ENCODE measurements at regions not wholly inside any gene's neighbourhood (a gene's known extent, or its start where the extent isn't known, plus 50 kb on each side); places are given as distances from the start of the nearest gene placed in this dataset.
A peak's percentile ranks its signal among the peaks of the same experiment; 100 is the strongest.

DNA sequence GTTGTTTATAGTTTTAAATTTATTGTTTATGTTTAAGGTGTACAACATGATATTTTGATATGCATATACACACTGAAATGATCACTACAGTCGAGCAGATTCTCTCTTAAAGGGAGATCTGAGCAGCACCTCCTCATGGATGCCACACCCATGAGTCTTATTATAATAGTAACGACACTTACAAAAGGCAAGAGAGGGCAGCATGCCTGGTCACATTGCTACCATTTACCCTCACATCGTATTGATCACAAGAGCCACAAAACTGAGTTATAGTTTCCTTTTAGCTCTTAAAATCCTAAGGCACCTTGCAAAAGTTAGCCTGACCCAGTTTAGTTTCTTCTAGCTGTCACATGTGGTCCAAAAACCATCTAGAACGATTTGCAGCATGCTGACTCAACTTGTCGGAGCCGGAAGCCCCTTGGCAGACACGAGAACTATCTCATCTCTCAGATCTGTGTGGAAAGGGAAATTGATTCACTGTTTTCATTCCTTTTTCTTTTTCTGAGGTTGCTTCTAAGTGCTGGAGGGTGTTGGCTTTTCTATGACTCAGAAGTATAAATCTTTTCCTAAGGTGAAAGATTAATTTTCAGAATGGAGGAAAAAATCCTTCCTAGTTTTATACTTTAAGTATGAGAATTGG, 85.3 kb downstream of the CDC42EP3 start:
- no peak for DNase-seq
- Histone ChIP-seq H3K4me3 (ENCODE audit: low read depth, low read length) (no peak overlapping the region), H3K27ac (no peak overlapping the region), H3K27me3 (ENCODE audit: insufficient read depth, low read depth, severe bottlenecking) (no peaks in the 10 kb centered on the region), H3K36me3 (no peaks in the 10 kb centered on the region), H3K9me3 (ENCODE audit: severe bottlenecking) (no peaks in the 10 kb centered on the region)
- TF ChIP-seq, protein P1, sequence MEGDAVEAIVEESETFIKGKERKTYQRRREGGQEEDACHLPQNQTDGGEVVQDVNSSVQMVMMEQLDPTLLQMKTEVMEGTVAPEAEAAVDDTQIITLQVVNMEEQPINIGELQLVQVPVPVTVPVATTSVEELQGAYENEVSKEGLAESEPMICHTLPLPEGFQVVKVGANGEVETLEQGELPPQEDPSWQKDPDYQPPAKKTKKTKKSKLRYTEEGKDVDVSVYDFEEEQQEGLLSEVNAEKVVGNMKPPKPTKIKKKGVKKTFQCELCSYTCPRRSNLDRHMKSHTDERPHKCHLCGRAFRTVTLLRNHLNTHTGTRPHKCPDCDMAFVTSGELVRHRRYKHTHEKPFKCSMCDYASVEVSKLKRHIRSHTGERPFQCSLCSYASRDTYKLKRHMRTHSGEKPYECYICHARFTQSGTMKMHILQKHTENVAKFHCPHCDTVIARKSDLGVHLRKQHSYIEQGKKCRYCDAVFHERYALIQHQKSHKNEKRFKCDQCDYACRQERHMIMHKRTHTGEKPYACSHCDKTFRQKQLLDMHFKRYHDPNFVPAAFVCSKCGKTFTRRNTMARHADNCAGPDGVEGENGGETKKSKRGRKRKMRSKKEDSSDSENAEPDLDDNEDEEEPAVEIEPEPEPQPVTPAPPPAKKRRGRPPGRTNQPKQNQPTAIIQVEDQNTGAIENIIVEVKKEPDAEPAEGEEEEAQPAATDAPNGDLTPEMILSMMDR (IDR thresholded peaks at IDR 0.05; ENCODE audit: low read depth, low read length), result no peak

DNA sequence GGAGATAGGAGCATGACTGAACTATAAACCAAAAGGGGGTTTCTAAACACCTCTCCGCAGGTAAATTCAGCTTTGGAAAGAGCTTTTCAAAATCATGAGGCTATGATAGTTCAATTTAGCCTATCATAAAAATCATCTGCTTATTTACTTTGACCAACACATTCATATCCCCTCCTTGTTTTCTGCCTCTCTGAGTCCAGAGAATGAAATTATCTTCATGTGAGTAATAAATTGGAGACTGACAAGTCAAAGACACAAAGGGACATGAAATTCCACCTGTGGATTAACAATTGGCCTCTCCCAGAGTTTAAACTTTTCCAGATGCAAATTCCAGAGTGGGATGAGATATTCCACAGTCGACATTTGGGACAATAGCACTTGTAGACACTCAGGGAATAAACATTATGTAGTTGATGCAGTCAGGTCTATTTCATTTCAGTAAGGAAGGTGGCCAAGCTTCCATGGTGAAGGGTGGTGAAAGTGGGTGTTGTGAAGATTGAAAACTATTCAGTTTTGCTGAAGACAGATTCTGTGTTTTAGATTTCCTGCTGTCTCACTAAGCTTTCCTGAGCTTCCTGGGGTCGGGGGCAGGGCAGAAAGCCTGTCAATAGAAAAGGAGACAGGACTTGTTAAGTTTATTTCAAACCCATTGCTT, 84.7 kb downstream of the CDC42EP3 start:
- Histone ChIP-seq H3K36me3 (no peaks in the 10 kb centered on the region), H3K9me3 (ENCODE audit: severe bottlenecking) (no peaks in the 10 kb centered on the region), H3K4me3 (ENCODE audit: low read depth, low read length) (no peak overlapping the region), H3K27ac (no peak overlapping the region), H3K27me3 (ENCODE audit: insufficient read depth, low read depth, severe bottlenecking) (no peaks in the 10 kb centered on the region)
- TF ChIP-seq, protein P1 (IDR thresholded peaks at IDR 0.05; ENCODE audit: low read depth, low read length), result no peak
- peak; percentile 53 for DNase-seq

- Histone ChIP-seq H3K9me3 (ENCODE audit: severe bottlenecking) (no peaks in the 10 kb centered on the region), H3K27me3 (ENCODE audit: insufficient read depth, low read depth, severe bottlenecking) (no peaks in the 10 kb centered on the region), H3K36me3 (no peaks in the 10 kb centered on the region), H3K27ac (peak overlapping the region; percentile 12), H3K4me3 (ENCODE audit: low read depth, low read length) (no peak overlapping the region)
- no peak for DNase-seq
- TF ChIP-seq, protein P1 (IDR thresholded peaks at IDR 0.05; ENCODE audit: low read depth, low read length), result no peak
Measured at GRCh38 chr2:37587817-37588216, 83.6 kb downstream of the CDC42EP3 start.

- Histone ChIP-seq H3K36me3 (no peaks in the 10 kb centered on the region), H3K4me3 (ENCODE audit: low read depth, low read length) (no peak overlapping the region), H3K27me3 (ENCODE audit: insufficient read depth, low read depth, severe bottlenecking) (no peaks in the 10 kb centered on the region), H3K27ac (peak overlapping the region; percentile 52), H3K9me3 (ENCODE audit: severe bottlenecking) (no peaks in the 10 kb centered on the region)
- TF ChIP-seq, protein P1 (IDR thresholded peaks at IDR 0.05; ENCODE audit: low read depth, low read length), result no peak
- peak; percentile 81 for DNase-seq
Measured at GRCh38 chr2:37588316-37588777, 83.1 kb downstream of the CDC42EP3 start.

- H3K27me3 ChIP-seq (ENCODE audit: insufficient read depth, low read depth, severe bottlenecking), result no peaks in the 10 kb centered on the region
- H3K9me3 ChIP-seq (ENCODE audit: severe bottlenecking), result peaks cover 2% of the 10 kb centered on the region
- TF ChIP-seq, protein P1 (IDR thresholded peaks at IDR 0.05; ENCODE audit: low read depth, low read length), result no peak
- peak overlapping the region; percentile 52 for H3K27ac ChIP-seq
- no peak for DNase-seq
- no peaks in the 10 kb centered on the region for H3K36me3 ChIP-seq
- no peak overlapping the region for H3K4me3 ChIP-seq (ENCODE audit: low read depth, low read length)
Measured at GRCh38 chr2:37589298-37589697, 82.1 kb downstream of the CDC42EP3 start.
